Ecto neural progenitor cell (in vitro differentiated cells): ENCODE measurements at regions not wholly inside any gene's neighbourhood (a gene's known extent, or its start where the extent isn't known, plus 50 kb on each side); places are given as distances from the start of the nearest gene placed in this dataset.
A peak's percentile ranks its signal among the peaks of the same experiment; 100 is the strongest.

Experiments
- DNase-seq: peaks from one replicate; pipeline ENCODE4 v3.0.0-alpha.2; 2018; ENCODE audit warnings: low spot score

DNA sequence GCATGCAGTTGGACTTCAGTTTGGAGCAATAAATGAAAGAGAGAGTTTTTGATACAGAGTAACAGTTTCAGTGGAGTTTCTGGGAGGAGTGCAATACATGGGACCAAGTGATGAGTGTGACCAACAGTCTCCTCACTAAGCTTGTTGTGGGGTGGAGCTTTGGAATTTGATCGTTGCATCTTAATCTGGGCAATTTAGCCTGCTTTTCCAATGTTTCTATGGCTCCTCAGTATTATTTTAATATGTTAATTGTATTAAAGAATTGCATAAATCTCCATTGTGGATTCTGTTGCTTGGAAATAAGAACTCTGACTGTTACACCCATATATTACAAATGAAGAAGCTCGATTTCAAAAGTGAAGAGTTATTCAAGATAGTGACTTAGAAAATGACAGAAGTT is 446.6 kb upstream of the LRATD1 start:
- DNase-seq = no peak

DNA sequence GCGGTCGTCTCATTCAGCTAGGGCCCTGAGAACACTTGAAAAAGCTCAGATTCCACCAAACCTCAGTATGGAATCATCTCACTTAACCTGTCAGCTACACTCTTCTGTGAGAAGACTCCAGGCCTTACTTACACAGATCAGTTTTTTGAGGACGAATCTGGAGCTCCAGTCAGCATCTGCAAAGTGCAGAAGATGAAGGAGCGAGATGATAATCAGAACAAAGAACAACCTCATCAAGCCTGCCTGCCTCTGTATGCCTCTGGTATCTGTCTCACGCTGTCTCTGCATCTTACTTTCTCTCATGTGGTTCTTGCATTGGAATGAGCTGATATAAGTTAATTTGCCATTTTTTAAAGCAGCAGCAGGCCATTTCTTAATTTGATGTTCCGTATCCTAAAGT is 444.1 kb upstream of the LRATD1 start:
- DNase-seq = no peak

GRCh38 chr2:14189929-14190328 is 442.6 kb upstream of the LRATD1 start:
- DNase-seq = no peak

DNA sequence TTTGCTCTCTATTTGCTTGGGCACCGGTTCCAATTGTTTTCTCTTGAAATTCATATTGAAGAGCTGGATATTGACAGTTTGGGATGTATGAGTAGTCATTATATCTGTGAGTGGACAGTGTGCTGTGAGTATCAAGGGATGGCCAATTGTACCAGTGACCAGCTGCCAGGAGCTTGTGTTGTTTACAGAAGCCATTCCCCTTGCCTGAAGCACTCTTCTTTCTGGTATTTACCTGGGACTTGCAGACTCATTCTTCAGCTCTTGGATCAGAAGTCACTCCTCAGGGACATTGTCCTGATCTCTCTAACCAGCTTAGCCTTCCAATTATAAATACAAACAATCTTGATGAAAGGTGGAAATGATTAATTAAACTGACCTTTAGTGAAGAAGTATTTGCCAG is 438.3 kb upstream of the LRATD1 start:
- DNase-seq = no peak

- DNase-seq = no peak
These were observed 435.2 kb upstream of the LRATD1 start for GRCh38 chr2:14197293-14197692.

GRCh38 chr2:14199040-14199439 is 433.5 kb upstream of the LRATD1 start:
- no peak for DNase-seq

DNA sequence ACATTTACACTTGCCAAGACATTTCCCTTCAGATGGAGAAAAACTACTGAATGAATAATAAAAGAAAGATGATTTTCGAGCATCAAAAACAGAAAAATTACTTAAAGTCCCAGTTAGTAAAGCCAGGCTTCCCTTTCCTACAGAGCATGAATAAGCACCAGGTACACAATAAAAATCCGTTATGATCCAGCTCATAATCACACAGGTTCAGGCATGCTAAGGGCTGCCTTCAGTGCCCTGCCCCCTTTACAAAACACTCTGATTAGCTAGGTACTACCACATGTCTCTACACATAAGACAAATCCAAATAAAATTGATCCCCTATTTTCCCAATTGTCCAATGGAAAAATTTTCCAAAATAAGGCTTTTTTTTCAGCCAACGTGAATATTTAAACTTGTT is 413.2 kb upstream of the LRATD1 start:
- no peak for DNase-seq

DNA sequence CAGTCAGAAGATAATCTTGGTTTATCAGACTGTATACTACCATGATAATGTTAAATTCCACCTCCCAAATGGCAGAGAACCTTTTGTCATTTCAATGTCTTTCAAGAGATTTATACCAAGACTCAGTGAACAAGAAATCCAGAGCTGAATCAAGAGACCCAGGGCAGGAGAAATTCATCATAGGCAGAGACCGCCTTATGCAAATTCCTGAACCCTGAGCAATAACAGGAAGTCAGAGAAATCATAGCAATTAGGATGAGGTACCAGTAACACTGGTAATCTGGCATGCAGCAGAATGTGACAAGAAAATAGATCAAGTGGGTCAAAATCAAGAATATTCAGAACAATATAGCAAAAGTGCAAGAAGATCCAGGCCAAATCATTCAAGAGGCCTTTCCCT is 412.4 kb upstream of the LRATD1 start:
- no peak for DNase-seq

GRCh38 chr2:14221466-14221865 is 411.1 kb upstream of the LRATD1 start:
- DNase-seq = no peak

DNA sequence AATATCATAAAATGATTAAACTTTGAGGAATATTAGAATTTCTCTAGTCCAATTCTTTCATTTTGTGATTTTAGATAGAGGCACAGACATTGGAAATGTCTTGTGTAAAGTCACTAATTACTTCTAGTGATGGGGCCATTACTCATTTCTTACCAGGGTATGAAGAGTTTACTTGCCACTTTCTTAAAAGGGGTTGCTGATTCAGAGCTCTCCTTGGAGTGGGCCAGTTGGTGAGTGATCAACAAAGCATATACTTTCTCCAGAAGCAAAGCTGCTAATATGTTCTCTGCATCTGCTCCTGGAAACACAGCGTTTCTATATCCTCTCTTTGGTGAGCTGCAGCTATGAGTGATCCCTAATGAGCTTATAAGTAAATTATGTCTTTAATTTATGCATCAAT is 408.9 kb upstream of the LRATD1 start:
- no peak for DNase-seq

DNA sequence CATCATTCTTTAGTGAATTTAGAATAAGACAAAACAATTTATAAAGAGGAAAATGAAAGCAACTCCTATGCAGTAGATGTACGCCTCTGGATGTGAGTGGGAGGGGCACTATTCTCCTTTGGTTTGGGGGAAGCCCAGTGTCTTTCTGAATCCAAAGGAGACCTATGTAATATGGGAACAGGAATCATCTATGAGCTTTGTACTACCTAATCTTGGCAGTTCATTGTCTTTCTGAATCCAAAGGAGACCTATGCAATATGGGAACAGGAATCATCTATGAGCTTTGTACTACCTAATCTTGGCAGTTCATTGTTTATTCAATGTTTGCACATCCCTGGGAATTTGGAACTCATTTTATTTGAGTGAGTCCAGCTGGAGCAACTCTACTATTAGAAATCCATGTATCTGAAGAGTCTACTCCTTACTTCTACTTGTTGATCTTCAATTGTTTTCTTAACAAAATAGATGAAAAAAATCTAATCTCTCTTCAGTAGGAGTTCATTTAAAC is 401.1 kb upstream of the LRATD1 start:
- no peak for DNase-seq

GRCh38 chr2:14232217-14232616 is 400.3 kb upstream of the LRATD1 start:
- no peak for DNase-seq

DNA sequence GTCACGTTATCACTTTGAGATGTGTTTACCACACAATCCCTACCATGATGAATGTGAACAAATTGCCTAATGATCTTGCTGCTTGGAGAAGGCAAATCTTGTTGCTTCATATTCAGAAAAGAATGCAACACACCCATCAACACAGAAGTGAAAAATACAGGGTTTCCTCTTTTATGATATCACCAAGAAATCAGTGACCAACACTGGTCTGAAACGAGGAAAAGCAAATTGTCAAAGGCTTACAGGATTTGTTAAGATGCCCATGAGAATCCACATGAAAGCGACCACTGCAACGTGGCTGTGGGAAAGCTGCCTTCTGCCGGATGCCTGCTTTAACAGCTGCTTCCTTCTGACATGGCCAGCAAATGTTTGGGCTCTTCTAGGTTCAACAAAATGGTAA is 397.6 kb upstream of the LRATD1 start:
- DNase-seq = no peak

- no peak for DNase-seq
These were observed 396.9 kb upstream of the LRATD1 start for GRCh38 chr2:14235667-14236066.

GRCh38 chr2:14237902-14238301 is 394.6 kb upstream of the LRATD1 start:
- no peak for DNase-seq

GRCh38 chr2:14239605-14240004 is 392.9 kb upstream of the LRATD1 start:
- DNase-seq = no peak

- no peak for DNase-seq
These were observed 391.6 kb upstream of the LRATD1 start for GRCh38 chr2:14240868-14241267.

GRCh38 chr2:14245901-14246300 is 386.6 kb upstream of the LRATD1 start:
- no peak for DNase-seq

GRCh38 chr2:14255135-14255820 is 377.2 kb upstream of the LRATD1 start:
- DNase-seq = peak; percentile 70

- no peak for DNase-seq
These were observed 375.6 kb upstream of the LRATD1 start for GRCh38 chr2:14256890-14257289.

DNA sequence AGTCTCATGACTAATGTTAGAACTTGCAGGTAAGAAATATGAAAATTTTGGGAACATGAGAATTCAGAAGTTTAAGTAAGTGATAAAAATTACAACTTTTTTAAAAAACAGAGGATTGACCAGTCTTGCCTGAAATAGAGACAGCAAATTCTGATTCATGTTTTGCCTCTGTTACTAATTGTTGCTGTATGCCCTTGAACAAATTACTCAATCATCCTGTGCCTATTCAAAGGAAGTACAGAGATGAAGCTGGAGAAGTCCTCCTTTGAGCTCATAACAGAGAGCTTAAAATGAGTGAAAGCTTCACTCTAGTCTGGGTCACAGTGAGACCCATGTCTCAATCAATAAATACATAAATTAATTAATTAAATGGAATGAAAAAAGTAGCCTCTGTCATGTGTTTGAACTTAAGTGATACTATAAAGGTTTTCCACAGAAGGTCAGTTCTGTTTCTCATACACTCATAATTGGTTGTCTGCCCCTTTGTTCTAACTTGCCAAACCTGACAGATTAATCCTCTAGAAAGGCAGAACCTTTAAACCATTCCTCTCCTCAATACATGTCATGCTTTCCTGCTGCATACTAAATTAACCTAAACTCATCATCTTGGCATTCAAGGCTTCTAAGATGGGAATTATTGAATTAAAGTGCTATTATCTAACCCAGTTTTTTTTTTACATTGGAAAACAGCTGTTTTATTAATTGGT is 374.6 kb upstream of the LRATD1 start:
- DNase-seq = no peak

GRCh38 chr2:14261771-14262170 is 370.7 kb upstream of the LRATD1 start:
- no peak for DNase-seq

DNA sequence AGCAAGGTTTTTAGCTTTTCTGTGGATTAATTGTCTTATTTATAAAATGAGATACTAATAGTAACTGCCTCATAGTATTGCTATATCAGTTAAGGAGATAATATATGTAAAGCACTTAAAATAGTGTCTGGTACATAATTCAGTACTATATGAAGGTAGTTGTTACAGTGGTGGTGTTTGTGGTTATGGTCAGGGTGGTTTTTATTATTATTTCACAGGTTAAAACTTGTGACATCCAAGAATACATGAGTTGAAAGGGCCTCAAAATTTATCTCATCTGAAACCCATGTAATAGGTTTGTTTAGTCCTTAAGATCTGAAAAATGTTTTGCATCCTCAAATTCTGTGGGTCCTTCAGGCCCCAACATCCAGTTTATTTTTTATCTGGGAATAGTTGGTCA is 369.5 kb upstream of the LRATD1 start:
- DNase-seq = no peak
